Kidney tubule cell (primary cell): ENCODE measurements at regions not wholly inside any gene's neighbourhood (a gene's known extent, or its start where the extent isn't known, plus 50 kb on each side); places are given as distances from the start of the nearest gene placed in this dataset.

ENCODE experiments used
- DNase-seq: peaks from one replicate; pipeline ENCODE4 v3.0.0-alpha.2; 2018; ENCODE audit warnings: low spot score

GRCh38 chr1:213728593-213729536 lies 258.9 kb upstream of the PROX1 start:
- no peak for DNase-seq

DNA sequence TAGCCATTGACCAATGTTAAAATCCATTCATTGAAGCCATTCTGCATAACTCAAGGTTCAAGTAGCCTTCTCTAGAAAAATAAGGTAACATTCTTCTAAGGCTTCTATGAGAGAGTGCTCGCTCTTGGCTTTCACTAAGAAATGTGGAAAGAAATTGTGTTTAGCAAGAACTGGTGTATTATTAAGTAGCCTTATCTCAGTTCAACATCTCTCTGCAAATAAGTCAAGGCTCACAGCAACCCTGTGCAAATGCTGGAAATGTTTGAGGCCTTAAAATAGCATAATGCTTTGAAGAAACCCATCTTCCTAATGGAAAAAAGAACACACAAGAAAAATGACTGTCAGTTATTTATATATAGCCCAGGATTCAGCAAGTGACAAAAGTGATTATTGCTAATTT lies 254.1 kb upstream of the PROX1 start:
- no peak for DNase-seq

DNA sequence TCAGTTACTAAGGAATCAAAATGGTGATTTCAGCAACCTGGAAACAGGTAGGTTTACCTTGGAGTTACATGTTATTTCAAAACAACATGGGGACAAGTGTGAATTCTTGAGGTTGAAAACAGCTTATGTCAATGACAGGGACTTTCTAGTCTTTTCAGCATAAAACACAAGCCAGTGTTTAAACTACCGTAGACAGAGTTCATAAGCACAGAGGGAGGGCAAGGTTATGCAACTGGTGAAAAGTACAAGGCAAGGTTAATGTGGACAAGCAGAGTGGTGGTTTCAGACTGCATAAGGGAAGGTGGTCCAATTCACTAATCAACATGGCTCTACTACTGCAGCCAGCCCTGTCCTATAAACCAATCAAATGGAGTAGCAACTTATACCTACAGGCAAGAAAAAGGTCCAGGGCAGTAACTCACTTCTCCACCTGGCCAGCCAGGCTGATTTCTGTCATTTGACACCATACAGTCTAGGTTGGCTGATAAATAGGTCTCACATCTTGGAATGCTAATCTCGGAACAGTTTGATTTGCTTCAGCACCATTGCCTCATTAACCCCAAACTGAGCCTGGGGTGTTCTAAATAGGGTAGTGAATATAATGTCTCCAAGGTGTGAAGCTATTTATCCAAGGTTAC lies 250.3 kb upstream of the PROX1 start:
- DNase-seq: no peak

DNA sequence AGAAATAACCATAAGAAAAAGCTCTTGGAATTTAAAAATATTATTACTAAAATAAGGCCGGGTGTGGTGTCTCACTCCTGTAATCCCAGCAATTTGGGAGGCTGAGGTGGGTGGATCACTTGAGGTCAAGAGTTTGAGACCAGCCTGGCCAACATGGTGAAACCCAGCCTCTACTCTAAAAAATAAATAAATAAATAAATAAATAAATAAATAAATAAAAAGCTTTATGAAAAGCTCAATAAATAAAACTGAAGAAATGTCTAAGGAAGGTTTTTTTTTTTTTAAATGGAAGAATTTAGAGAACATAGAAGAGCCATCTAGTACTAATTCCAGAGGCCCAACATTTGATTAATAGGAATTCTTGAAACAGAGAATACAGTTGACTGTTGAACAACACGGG lies 249.1 kb upstream of the PROX1 start:
- no peak for DNase-seq

DNA sequence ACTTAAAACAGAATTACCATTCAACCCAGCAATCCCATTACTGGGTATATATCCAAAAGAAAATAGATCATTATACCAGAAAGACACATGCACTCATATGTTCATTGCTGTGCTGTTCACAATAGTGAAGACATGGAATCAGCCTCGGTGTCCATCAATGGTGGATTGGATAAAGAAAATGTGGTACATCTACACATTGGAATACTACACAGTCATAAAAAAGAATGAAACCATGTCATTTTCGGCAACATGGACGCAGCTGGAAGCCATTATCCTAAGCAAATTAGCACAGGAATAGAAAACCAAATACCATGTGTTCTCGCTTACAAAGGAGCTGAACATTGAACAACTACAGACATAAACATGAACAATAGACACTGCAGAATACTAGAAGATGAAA lies 244.8 kb upstream of the PROX1 start:
- DNase-seq: no peak

DNA sequence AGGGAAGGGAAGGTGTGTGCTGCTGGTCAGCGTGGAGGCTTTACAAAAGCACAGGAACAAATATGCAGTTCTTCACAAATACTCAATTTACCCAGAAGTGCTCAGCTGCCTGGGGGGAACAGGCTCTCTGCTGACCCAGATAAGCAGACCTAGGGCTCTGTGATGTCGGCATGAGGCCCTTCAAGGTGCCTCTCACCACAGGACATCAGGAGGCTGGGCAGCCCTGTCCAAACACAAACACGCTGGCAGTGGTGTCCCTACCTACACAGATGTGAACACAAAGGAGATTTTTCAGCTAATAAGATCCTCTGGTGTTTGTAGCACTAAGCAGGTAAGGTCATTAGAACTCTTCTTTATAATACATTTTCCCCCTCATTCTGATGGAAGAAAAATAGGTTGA lies 243.0 kb upstream of the PROX1 start:
- DNase-seq: no peak

DNA sequence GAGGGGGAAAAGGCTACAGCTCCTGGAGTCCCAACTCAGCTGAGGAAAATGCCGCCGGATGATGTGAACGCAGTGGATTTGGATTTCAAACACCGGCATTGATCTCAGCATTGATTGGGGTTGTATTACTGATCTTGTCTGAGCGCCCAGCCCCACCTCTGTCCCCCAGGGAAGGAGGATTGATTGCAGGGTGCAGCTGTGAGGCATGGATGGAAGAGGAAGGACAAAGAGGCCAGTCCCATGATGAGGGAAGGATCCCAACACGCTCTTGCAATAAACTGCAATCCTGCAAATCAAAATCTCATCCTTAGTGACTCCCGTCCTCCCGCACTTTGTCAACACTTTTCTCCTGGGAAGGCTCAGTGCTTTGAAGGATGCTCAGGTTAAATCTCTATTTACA lies 242.3 kb upstream of the PROX1 start:
- DNase-seq: no peak

GRCh38 chr1:213749558-213749957 lies 238.2 kb upstream of the PROX1 start:
- DNase-seq: no peak

DNA sequence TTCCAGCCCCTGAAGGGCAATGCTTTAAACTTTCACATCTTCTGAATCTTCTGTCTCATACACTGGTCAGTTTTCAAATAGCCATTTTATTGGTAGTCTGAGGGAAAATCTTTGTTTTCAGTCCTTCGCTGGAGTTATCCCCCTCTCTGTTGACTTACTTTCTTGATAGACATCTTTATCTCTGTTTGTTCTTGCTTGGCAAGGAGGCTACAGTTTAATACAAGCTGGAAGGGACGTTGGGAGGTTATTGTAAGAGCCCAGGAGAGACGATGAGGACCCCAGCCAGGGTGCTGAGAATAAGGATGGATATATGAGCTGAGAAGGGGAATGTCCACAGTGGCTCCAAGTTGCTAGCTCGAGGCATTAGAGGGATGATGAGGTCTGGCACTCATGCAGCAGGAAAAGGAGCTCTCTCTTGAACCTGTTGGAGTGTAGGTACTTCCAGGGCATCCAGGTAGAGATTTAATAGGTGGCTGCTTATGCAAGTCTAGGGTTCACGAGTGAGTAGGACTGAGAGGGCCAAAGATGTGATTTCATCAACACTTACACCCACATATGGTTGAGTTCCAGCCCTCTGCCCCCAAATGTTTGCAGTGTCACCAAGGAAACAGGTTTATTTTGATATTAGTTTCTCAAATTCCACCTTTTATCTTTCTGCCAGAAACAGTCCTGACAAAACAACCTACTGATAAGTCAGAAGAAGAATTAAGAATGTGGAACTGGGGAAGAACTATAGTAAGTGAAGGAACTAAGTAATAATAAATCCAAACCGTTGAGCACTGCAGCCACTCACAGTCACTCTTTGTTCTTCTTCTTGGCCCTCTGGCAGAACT lies 237.3 kb upstream of the PROX1 start:
- no peak for DNase-seq

- no peak for DNase-seq
These were observed 236.7 kb upstream of the PROX1 start for GRCh38 chr1:213751064-213751397.

DNA sequence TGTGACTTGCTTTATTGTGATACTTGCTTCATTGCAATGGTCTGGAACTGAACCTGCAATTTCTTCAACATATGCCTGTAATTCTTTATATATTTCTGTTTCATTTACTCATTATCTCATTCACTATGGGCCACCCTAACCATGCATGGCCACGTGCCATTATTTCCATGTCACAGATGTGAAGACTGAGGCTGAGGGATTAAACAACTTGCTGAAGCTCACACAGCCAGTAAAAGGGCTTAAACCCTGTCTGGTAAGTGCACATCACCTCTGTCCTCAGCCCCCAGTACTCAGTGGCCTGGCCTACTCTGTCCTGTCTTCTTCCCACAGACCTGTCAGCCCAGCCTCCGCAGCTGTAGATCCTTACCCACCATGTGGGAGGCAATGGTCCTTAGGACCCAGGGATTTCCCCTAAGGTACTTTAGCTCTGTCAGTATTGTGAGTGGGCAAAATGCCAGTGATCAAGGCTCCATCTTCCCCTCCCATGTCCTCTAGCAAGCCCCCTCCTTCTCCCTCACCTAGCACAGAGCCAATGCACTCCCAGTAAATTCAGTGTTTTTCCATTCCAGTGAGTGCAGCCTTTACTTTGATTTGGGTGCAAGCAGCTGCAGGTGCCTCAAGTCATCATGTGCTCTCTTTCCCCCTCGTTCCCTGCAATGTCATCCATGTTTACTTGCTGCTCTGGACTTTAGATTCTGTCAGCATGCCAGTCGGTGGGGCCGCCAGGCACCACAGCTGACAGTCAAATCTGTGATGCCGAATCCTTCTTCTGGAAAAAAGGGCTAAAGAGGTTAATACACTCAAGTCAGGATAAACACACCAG lies 228.2 kb upstream of the PROX1 start:
- DNase-seq: no peak

DNA sequence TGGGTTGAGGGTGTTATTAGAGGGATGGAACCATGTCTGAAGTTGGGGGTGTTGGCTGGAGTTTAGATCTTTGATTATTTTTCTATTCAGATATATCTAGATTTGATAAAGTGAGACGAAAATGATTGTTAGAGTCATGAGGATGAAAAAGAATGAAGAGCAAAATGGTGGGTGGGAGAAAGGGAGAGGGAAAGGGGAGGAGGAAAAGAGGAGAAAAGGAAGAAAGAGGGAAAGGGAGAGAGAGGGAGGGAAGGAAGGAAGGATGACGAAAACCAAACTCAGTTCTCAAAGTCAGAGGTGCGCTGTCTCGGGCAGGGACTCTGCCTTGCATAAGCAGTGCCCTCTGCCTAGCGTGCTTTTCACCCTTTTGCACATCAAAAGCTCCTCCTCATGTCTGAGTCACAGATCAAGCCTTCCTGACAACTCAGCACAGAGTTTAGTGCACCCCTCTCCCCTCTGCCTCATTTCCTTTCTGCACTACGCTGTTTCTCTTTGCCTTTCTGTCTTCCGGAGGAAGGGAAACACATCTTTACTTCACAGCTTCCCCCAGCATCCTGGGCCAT lies 225.8 kb upstream of the PROX1 start:
- no peak for DNase-seq

DNA sequence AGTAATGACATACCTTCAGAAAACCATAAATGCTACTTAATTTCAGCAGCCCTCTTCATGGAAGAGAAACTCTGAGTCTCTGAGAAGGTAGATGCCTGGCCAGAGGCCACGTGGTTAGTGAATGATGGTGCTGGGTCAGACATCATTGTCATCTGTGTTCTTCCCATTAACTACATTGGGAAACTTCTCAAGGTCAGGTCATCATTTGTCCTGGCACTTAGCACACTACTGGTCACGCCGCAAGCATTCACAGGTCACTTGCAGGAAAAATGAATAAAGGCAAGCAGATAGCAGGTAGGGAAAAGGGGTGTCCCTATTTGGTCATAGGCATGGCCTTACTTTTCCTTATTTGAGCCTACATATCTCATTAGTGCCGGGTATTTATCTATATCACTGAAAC lies 220.1 kb upstream of the PROX1 start:
- no peak for DNase-seq

GRCh38 chr1:213772128-213773063 lies 215.4 kb upstream of the PROX1 start:
- no peak for DNase-seq

- DNase-seq: no peak
These were observed 213.8 kb upstream of the PROX1 start for GRCh38 chr1:213773975-213774374.

DNA sequence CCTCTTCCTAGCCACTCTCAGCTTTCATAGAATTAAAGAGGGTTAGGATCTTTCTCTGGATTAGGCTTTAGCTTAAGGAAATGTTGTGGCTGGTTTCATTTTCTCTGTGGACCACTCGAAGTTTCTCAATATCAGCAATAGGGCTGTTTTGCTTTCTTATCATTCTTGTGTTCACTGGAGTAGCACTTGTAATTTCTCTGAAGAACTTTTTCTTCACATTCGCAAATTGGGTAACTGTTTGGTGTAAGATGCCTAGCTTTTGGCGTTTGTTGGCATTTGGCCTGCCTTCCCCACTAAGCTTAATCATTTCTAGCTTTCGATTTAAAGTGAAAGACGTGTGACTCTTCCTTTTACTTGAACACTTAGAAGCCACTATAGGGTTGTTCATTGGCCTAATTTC lies 210.8 kb upstream of the PROX1 start:
- no peak for DNase-seq

GRCh38 chr1:213779228-213779627 lies 208.5 kb upstream of the PROX1 start:
- DNase-seq: peak; percentile 38

- no peak for DNase-seq
These were observed 204.7 kb upstream of the PROX1 start for GRCh38 chr1:213782941-213783672.

GRCh38 chr1:213783893-213784292 lies 203.9 kb upstream of the PROX1 start:
- DNase-seq: no peak

DNA sequence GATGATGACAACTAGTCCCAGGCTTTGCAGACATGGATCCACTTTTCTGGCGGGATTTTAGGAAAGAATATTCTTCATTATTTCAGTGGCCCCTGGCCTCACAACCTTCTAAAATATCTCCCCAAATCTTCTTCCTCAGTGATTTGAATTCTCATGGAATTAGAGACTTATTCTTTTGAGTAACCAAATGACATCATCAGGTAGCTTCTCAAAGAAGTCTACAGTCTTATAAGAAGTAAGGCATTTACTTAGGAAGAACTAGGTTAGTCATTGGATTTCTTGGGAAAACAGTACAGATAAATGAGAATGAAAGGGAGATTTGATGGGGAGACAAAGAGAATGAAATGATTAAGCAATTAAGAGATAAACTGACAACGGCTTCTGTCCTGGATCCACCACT lies 201.1 kb upstream of the PROX1 start:
- no peak for DNase-seq
